ENCODE measurements at regions not wholly inside any gene's neighbourhood (a gene's known extent, or its start where the extent isn't known, plus 50 kb on each side); places are given as distances from the start of the nearest gene placed in this dataset.

- TF ChIP-seq TAF1 (conservative IDR thresholded peaks at IDR 0.05) (no peak), EGR1 (IDR thresholded peaks at IDR 0.05; ENCODE audit: low read depth in 2 of 2) (no peak), JUND (IDR thresholded peaks at IDR 0.05) (no peak), FOXA1 (IDR thresholded peaks at IDR 0.05) (no peak), REST (IDR thresholded peaks at IDR 0.05) (no peak), CTCF (IDR thresholded peaks at IDR 0.05; ENCODE audit: low read depth, low read length, missing input control) (no peak), HNF4A (conservative IDR thresholded peaks at IDR 0.05) (no peak), SP1 (IDR thresholded peaks at IDR 0.05) (no peak), YY1 (IDR thresholded peaks at IDR 0.05) (no peak), MAX (IDR thresholded peaks at IDR 0.05) (no peak), GABPA (IDR thresholded peaks at IDR 0.05 in 1 of 2, conservative IDR thresholded peaks at IDR 0.05 in 1 of 2) (no peak), RAD21 (IDR thresholded peaks at IDR 0.05) (no peak), HNF4G (IDR thresholded peaks at IDR 0.05) (no peak)
These were observed 113.1 kb upstream of the SEMA3C start for GRCh38 chr7:81031996-81032395.
